GM12878 (cell line): ENCODE measurements at regions not wholly inside any gene's neighbourhood (a gene's known extent, or its start where the extent isn't known, plus 50 kb on each side); places are given as distances from the start of the nearest gene placed in this dataset.

Experiments used
- ATAC-seq: fragments of 200-7000 bp; cut with Tn5 transposase; 3 replicates; pipeline ENCODE4 v1.9.1; 2020; ENCODE audit warnings: mild to moderate bottlenecking, moderate library complexity
- BruUV-seq: library from RNA; stranded (reverse); fragments of 400-500 nt; replicated peaks from 2 replicates; lab custom pipeline; 2021; lab: Mats Ljungman, UMichigan
- CTCF ChIA-PET: fragments of 300-600 bp; sonication (Branson Sonifier 250); formaldehyde crosslinking; extraction: SDS; loops from one replicate; lab custom pipeline; 2021; ENCODE audit warnings: inconsistent platforms; lab: Yijun Ruan, JAX
- POLR2A ChIA-PET: fragments of 350-600 bp; formaldehyde crosslinking; extraction: SDS; loops from one replicate; lab custom pipeline; 2021; ENCODE audit warnings: inconsistent platforms; lab: Charles Lee
- RAD21 ChIA-PET: fragments of 300-600 bp; sonication (Branson Sonifier 250); formaldehyde crosslinking; loops from one replicate; lab custom pipeline; 2023; ENCODE audit warnings: antibody characterized with exemption; ENCODE audit not compliant: unreplicated experiment; lab: Charles Lee
- SMC1A ChIA-PET: fragments of 300-600 bp; sonication (Branson Sonifier 250); formaldehyde crosslinking; loops from one replicate; lab custom pipeline; 2023; ENCODE audit not compliant: unreplicated experiment, uncharacterized antibody; lab: Charles Lee
- DNase-seq: peaks from one replicate; pipeline ENCODE4 v3.0.0-alpha.2; 2011; ENCODE audit warnings: low read depth, low spot score
- FAIRE-seq: peaks from 3 replicates; lab custom pipeline; 2011; peaks lifted over from hg19 to GRCh38; lab: Jason Lieb, UNC
- H2AFZ ChIP-seq: 2 replicates; pipeline ENCODE4 v1.6.0; 2011; ENCODE audit warnings: low read depth, low read length, control low read depth; ENCODE audit not compliant: control insufficient read depth
- H3K27ac ChIP-seq: 2 replicates; pipeline ENCODE4 v1.5.1; 2011; ENCODE audit warnings: control low read depth; ENCODE audit not compliant: control insufficient read depth, insufficient read depth
- H3K27me3 ChIP-seq, 2 experiments: replicated peaks in 1 of 2; 2 replicates each; pipeline versions ENCODE4 v1.6.0 to v1.6.1; 2011; ENCODE audit warnings: low read length in 1 of 2; ENCODE audit not compliant: control insufficient read depth in 2 of 2, insufficient read depth in 2 of 2
- H3K36me3 ChIP-seq, 2 experiments: 2 replicates each; pipeline ENCODE4 v1.5.1; 2011; ENCODE audit warnings: low read length in 1 of 2; ENCODE audit not compliant: control insufficient read depth in 2 of 2, insufficient read depth in 2 of 2
- H3K4me1 ChIP-seq: 2 replicates; pipeline ENCODE4 v1.6.1; 2011; ENCODE audit warnings: mild to moderate bottlenecking, low read length, moderate library complexity, mixed read lengths; ENCODE audit not compliant: control insufficient read depth, insufficient read depth
- H3K4me2 ChIP-seq: 2 replicates; pipeline ENCODE4 v1.6.0; 2011; ENCODE audit warnings: control low read depth; ENCODE audit not compliant: control insufficient read depth, insufficient read depth
- H3K4me3 ChIP-seq: fragments of 200-600 bp; sonication (generic); 2 replicates; pipeline ENCODE4 v1.5.1; 2016
- H3K79me2 ChIP-seq: 2 replicates; pipeline ENCODE4 v1.6.0; 2011; ENCODE audit warnings: low read length; ENCODE audit not compliant: control insufficient read depth, insufficient read depth
- H3K9ac ChIP-seq: 2 replicates; pipeline ENCODE4 v1.8.0; 2011; ENCODE audit warnings: low read length, control low read depth, mixed read lengths; ENCODE audit not compliant: control insufficient read depth, insufficient read depth
- H3K9me3 ChIP-seq: replicated peaks from 3 replicates; pipeline ENCODE4 v1.5.1; 2011; ENCODE audit warnings: mild to moderate bottlenecking, low read length; ENCODE audit not compliant: control insufficient read depth, insufficient read depth
- H4K20me1 ChIP-seq: 2 replicates; pipeline ENCODE4 v1.6.0; 2011; ENCODE audit not compliant: control insufficient read depth, insufficient read depth
- ATF3 ChIP-seq: IDR thresholded peaks from 2 replicates; pipeline ENCODE4 v1.6.1; 2011; ENCODE audit warnings: low read depth, mild to moderate bottlenecking, low read length, moderate library complexity, borderline replicate concordance; ENCODE audit errors: extremely low read depth
- BHLHE40 ChIP-seq, 2 experiments: fragments of 450-650 bp in 1 of 2; IDR thresholded peaks; 2 replicates each; pipeline ENCODE4 v1.6.1; 2011 to 2017; ENCODE audit warnings: low read depth in 2 of 2, borderline replicate concordance in 1 of 2, improper control_type of control experiment in 1 of 2, low read length in 1 of 2, mild to moderate bottlenecking in 1 of 2
- GABPA ChIP-seq: IDR thresholded peaks from 2 replicates; pipeline ENCODE4 v1.6.1; 2014; ENCODE audit warnings: antibody characterized with exemption, low read depth, mild to moderate bottlenecking, inconsistent platforms
- HCFC1 ChIP-seq: fragments of 150-350 bp; IDR thresholded peaks from 2 replicates; pipeline ENCODE4 v1.6.1; 2014; ENCODE audit warnings: low read length
- MEF2A ChIP-seq: IDR thresholded peaks from 2 replicates; pipeline ENCODE4 v1.6.1; 2011; ENCODE audit warnings: low read depth, mild to moderate bottlenecking, low read length, moderate library complexity; ENCODE audit not compliant: insufficient read depth
- MXI1 ChIP-seq: fragments of 150-350 bp; IDR thresholded peaks from 2 replicates; pipeline ENCODE4 v1.6.1; 2011; ENCODE audit warnings: low read depth, mild to moderate bottlenecking, inconsistent platforms, low read length, improper control_type of control experiment
- MYB ChIP-seq: fragments of 150-350 bp; IDR thresholded peaks from 2 replicates; pipeline ENCODE4 v1.6.1; 2014; ENCODE audit warnings: mild to moderate bottlenecking, low read depth, low read length, borderline replicate concordance
- PRDM15 ChIP-seq: fragments of 450-650 bp; formaldehyde crosslinking; IDR thresholded peaks from 2 replicates; pipeline ENCODE4 v1.4.0; 2020; ENCODE audit warnings: mild to moderate bottlenecking, moderate library complexity
- RCOR1 ChIP-seq: conservative IDR thresholded peaks from 2 replicates; pipeline ENCODE4 v1.6.1; 2012; ENCODE audit warnings: low read depth, low read length, improper control_type of control experiment
- REST ChIP-seq: IDR thresholded peaks from 2 replicates; pipeline ENCODE4 v1.6.1; 2012; ENCODE audit warnings: mild to moderate bottlenecking, low read depth, low read length
- SREBF1 ChIP-seq: IDR thresholded peaks from 2 replicates; pipeline ENCODE4 v1.6.1; 2012; ENCODE audit warnings: mild to moderate bottlenecking, low read length
- TCF7 ChIP-seq: IDR thresholded peaks from 2 replicates; pipeline ENCODE4 v1.6.1; 2014; ENCODE audit warnings: antibody characterized with exemption, borderline replicate concordance
- ZNF687 ChIP-seq: fragments of 450-650 bp; IDR thresholded peaks from 2 replicates; pipeline ENCODE4 v1.6.1; 2017; ENCODE audit warnings: mild to moderate bottlenecking, moderate library complexity
- WGBS: methylation state at CpG from one replicate; pipeline ENCODE4 v1.1.6; 2016; ENCODE audit warnings: low lambda C conversion rate; ENCODE audit not compliant: insufficient replicate concordance, insufficient coverage; ENCODE audit errors: missing lambda C conversion rate; 5-methylcytosine and 5-hydroxymethylcytosine counted together
- in situ Hi-C: fragments of 300-500 bp; cut with MboI; formaldehyde crosslinking; loops from 9 replicates; pipeline ENCODE4 v1.14.3; 2018; ENCODE audit warnings: mixed read lengths
- intact Hi-C: fragments of 100-400 bp; cut with micrococcal nuclease; formaldehyde crosslinking; loops from one replicate; pipeline ENCODE4 v1.14.2; 2022; ENCODE audit not compliant: unreplicated experiment

- intact Hi-C loops (no loop called here), in situ Hi-C loops (no loop called here)
- CTCF ChIA-PET: no interaction called here
- DNase-seq: no peak
- H2AFZ ChIP-seq: no peak overlapping the region
- SMC1A ChIA-PET: no interaction called here
- H3K4me1 ChIP-seq: no peaks in the 10 kb centered on the region
- POLR2A ChIA-PET: no interaction called here
- no peak for ATAC-seq
- WGBS: 0% methylated on average over 2 of the region's 2 CpGs
- H3K4me2 ChIP-seq: no peak overlapping the region
- H3K36me3 ChIP-seq: no peaks in the 10 kb centered on the region
- no peaks in the 10 kb centered on the region for H4K20me1 ChIP-seq
- no peak for FAIRE-seq
- no peak overlapping the region for H3K27ac ChIP-seq
- H3K4me3 ChIP-seq: no peak overlapping the region
- no peaks in the 10 kb centered on the region for H3K27me3 ChIP-seq
- no TSS peak for BruUV-seq
- no peaks in the 10 kb centered on the region for H3K9me3 ChIP-seq
- H3K79me2 ChIP-seq: no peaks in the 10 kb centered on the region
- H3K9ac ChIP-seq: no peak overlapping the region
- RAD21 ChIA-PET: no interaction called here
- TF ChIP-seq ZNF687: no peak
- TF ChIP-seq PRDM15 (CRISPR knock-in tag): no peak
- TF ChIP-seq MYB: no peak
- TF ChIP-seq MXI1: no peak
- TF ChIP-seq BHLHE40 (IDR thresholded peaks at IDR 0.05; ENCODE audit: borderline replicate concordance in 1 of 2, low read depth in 2 of 2, low read length in 1 of 2): no peak
- no peak for TF ChIP-seq HCFC1
- TF ChIP-seq RCOR1: no peak
- no peak for TF ChIP-seq REST
- TF ChIP-seq SREBF1: no peak
- no peak for TF ChIP-seq MEF2A
- no peak for TF ChIP-seq ATF3
- no peak for TF ChIP-seq TCF7
- TF ChIP-seq GABPA: no peak
These were observed 98.3 kb upstream of the NWD2 start for GRCh38 chr4:37146260-37146659.
